ENCODE measurements at regions not wholly inside any gene's neighbourhood (a gene's known extent, or its start where the extent isn't known, plus 50 kb on each side); places are given as distances from the start of the nearest gene placed in this dataset.
"Not testable (repeated sequence)": the region's sequence is repeated elsewhere in the genome, so short reads cannot be mapped to it uniquely, and the experiment has no call there.

GRCh38 chr4:104896660-104897645 lies 249.7 kb upstream of the TET2 start:
- no peak for DNase-seq

DNA sequence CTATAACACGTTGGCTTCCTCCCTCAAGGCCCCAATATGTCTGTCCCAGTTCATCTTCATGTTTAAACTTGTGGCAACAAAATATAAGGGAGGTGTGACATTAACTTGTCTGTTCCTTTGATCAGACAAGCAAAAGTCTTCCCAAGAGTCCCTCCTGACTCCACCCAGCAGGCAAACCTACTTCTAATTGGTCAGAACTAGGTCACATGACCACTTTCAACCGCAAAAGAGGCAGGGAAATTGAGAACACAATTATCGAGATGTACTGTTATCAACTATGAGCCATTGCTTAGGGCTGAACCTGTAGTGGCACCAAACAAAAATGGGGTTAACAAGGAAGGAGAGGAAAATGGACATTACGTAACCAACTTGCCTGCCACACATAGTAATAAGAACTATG lies 246.8 kb upstream of the TET2 start:
- no peak for DNase-seq

- no peak for DNase-seq
Observed at GRCh38 chr4:104901438-104901837, 245.2 kb upstream of the TET2 start.

DNA sequence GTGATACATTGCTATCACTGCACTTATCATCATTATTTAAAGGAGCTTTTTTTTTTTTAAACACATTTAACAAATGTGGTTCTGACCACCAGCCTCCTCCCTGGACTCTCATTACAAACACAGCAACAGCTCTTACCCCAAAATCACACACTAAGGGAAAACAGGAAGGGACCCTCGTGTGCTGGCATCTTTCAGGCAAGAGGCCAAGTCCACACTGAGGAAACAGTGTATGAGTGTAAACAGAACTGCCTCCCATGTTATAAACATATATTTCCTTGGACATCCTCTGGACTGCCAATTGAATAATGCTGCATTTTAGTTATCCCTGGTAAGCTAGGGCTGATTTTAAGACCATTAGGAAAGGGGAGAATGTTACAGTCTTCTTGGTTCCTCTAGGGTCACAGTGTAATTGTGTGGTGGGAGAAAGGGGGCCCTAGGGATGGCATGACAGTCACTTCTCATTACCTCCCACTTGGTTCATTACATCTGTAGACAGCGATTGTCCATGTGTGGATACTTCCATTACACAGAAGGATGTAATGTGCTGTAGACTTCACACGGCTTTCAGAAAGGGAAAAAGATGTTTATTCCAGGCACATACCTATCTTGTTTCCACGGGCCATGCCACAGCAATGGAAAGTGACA lies 244.6 kb upstream of the TET2 start:
- DNase-seq, result no peak

- no peak for DNase-seq
Observed at GRCh38 chr4:104905065-104905464, 241.6 kb upstream of the TET2 start.

DNA sequence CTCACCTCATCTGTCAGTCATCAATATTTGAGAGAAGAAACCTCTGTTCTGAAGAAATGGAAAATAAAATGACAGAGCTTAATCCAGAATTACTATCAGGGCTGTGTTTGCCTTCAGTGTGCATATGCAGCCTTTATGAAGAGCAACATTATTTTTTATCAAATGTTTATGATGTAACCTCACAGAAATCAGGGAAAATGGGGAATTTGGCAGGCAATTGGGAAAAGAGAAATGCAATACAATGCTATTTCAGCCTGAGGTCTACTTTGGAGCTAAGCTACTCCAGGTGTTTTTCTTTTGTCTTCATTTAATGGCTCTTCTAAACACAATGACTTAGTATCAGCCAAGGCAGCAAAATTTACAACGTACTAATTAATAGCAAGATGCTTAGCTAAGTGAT lies 241.1 kb upstream of the TET2 start:
- DNase-seq, result no peak

GRCh38 chr4:104906276-104906675 lies 240.4 kb upstream of the TET2 start:
- peak; percentile 19 for DNase-seq

DNA sequence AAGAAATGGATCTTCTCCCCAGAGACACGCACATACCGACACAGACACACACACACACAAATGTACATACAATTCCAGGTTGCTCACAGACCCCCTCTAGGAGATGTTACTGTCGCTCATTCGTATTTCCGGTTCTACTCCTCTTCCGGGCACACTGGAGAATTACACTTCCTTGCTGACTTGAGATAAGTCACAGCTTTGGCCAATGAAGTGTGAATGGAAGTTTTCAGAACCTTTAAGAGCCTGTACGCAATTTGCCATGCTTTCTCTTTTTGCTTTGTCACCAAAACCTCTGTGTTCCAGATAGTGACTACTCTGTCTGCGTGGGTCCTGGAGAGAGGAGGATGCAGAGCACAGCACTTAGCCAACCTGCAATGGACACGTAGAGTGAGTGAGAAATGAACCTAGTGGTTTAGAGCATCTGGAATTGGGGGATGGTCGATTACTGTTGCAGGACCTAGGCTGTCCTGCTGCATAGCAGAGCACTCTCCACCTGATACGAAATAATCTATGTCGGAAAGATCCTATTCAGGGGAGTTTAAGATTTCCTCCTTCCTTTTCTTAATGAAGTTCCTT lies 239.5 kb upstream of the TET2 start:
- no peak for DNase-seq

GRCh38 chr4:104907991-104908390 lies 238.7 kb upstream of the TET2 start:
- DNase-seq, result no peak

GRCh38 chr4:104909376-104909775 lies 237.3 kb upstream of the TET2 start:
- DNase-seq, result no peak

- DNase-seq, result no peak
Observed at GRCh38 chr4:104912518-104912917, 234.2 kb upstream of the TET2 start.

GRCh38 chr4:104915373-104915772 lies 231.3 kb upstream of the TET2 start:
- DNase-seq, result no peak

DNA sequence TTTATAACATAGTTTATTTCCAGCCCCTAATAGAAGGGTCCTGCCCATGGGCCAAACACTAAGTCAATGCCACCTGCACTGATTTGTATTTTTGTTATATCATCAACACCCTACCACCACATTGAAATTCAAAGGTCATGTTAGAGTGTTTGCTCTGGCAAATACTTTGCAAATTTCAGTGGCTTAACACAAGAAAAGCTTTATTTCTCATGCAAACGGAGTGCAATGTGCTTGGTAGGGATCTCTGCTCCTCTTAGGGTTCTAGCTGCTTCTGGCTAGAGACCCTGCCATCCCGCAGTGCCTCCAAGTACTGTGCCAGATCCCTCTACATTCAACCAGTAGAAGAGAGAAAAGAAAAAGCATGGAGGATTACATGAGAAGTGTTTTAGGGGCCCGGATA lies 230.8 kb upstream of the TET2 start:
- DNase-seq, result no peak

GRCh38 chr4:104919406-104919805 lies 227.3 kb upstream of the TET2 start:
- DNase-seq, result no peak

DNA sequence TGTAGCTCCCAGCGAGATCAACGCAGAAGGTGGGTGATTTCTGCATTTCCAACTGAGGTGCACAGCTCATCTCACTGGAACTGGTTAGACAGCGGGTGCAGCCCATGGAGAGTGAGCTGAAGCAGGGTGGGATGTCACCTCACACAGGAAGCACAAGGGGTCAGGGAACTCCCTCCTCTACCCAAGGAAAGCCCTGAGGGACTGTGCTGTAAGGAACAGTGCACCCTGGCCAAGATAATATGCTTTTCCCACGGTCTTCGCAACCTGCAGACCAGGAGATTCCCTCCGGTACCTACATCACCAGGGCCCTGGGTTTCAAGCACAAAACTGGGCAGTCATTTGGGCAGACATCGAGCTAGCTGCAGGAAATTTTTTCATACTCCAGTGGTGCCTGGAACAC lies 216.4 kb upstream of the TET2 start:
- DNase-seq, result no peak

DNA sequence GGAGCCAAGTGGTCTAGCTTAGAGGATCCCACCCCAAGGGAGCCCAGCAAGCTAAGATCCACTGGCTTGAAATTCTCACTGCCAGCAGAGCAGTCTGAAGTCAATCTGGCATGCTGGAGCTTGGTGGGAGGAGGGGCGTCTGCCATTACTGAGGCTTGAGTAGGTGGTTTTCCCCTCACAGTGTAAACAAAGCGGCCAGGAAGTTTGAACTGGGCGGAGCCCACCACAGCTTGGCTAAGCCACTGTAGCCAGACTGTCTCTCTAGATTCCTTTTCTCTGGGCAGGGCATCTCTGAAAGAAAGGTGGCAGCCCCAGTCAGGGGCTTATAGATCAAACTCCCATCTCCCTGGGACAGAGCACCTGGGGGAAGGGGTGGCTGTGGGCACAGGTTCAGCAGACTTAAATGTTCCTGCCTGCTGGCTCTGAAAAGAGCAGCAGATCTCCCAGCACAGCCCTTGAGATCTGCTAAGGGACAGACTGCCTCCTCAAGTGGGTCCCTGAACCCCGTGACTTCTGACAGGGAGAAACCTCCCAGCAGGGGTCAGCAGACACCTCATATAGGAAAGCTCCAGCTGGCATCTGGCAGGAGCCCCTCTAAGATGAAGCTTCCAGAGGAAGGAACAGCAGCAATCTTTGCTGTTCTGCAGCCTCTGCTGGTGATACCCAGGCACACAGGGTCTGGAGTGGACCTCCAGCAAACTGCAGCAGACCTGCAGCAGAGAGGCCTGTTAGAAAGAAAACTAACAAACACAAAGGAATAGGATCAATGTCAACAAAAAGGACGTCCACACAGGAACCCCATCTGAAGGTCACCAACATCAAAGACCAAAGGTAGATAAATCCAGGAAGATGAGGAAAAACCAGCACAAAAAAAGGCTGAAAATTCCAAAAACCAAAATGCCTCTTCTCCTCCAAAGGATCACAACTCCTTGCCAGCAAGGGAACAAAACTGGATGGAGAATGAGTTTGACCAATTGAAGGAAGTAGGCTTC lies 215.6 kb upstream of the TET2 start:
- DNase-seq, result not testable (repeated sequence)

DNA sequence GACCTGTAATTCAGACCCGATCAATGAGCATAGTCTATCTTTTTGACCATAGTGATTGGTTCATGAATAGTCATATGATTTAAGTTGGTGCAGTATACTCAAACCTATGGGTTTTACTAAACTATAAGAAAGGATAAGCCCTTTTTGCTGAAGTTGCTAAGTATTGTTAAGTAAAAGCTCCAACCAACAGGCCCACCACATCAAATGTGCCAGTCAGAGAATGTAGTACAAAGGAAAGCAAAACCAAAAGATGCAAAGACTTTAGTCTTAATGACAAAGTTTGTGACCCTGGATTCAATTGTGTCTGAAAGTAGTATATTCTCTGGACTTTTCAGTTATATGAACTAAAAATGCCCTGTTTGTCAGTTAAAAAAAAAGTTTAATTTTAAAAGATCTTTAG lies 208.1 kb upstream of the TET2 start:
- no peak for DNase-seq

GRCh38 chr4:104940927-104941326 lies 205.7 kb upstream of the TET2 start:
- no peak for DNase-seq

DNA sequence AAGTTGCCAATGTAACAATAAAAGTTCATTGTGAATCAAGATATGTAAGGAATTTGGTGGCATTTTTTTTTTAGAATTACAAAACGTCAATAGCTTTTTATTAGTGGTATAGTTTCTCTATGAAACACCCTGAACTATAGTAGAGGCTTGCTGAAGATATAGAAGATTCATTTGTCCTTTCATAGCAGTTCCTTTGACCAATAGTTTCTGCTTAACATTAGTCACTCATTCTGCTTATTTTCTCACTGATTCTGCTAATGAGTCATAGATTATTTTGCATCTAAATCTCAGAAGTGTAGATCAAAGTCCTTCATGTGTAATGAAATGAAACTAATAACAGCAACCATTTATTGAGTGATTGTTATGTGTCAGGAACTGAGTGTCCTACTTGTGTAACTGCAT lies 205.0 kb upstream of the TET2 start:
- DNase-seq, result no peak

DNA sequence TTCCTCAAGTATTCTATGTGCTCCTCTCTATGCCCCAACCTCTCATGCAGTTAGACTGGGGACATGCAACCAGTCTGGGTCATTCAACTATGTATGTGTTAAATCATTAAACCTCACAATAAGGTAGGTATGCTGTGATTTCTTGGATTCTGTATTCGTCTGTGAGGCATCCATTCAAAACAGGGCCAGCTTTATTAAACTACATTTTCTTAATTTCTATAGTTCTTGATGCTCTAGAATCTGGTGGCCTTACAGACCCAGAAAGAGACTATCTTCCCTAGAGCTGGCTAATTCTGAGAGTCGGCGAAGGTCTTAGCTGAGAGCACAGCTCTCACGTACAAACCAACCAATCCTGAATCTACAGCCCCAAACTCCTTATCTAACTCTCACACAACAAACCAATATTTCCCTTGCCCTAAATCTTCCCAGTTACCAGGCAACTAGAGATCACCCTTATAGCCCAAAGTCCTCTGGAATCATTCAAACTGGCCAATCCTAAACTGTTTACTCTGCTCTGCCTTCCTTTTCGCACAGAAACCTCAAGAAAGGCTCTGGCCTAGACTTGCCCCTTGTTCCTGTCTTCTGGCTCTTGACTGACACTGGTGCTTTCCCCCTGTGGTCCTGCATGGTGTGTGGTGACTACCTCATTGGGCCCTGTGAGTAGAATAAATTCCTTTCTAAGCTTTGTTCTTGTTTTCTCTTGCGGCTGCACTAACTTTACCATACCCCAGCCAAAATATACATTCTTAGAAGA lies 203.5 kb upstream of the TET2 start:
- no peak for DNase-seq

- no peak for DNase-seq
Observed at GRCh38 chr4:104944596-104944995, 202.1 kb upstream of the TET2 start.

Data from skin of body (tissue), 1 donor.